ENCODE measurements at regions not wholly inside any gene's neighbourhood (a gene's known extent, or its start where the extent isn't known, plus 50 kb on each side); places are given as distances from the start of the nearest gene placed in this dataset.

GRCh38 chr12:60324746-60325145, 728.9 kb downstream of the SLC16A7 start:
- TF ChIP-seq CTCF (IDR thresholded peaks at IDR 0.05): no peak
- H3K9me3 ChIP-seq: no peaks in the 10 kb centered on the region

GRCh38 chr12:60333461-60333860, 737.6 kb downstream of the SLC16A7 start:
- TF ChIP-seq CTCF (IDR thresholded peaks at IDR 0.05): no peak
- Histone ChIP-seq H3K27me3 (no peaks in the 10 kb centered on the region), H3K9me3 (no peaks in the 10 kb centered on the region), H3K27ac (no peak overlapping the region), H3K36me3 (no peaks in the 10 kb centered on the region), H3K4me1 (ENCODE audit: control insufficient read depth in 1 of 2, insufficient read depth in 1 of 2, low read depth in 1 of 2, low read length in 1 of 2) (no peaks in the 10 kb centered on the region), H3K4me3 (ENCODE audit: low read depth in 1 of 2, low read length in 1 of 2) (no peak overlapping the region)

More at GRCh38 chr12:60324746-60325145, 728.9 kb downstream of the SLC16A7 start:
- Histone ChIP-seq H3K4me3 (ENCODE audit: low read depth in 1 of 2, low read length in 1 of 2) (no peak overlapping the region), H3K36me3 (no peaks in the 10 kb centered on the region), H3K27me3 (no peaks in the 10 kb centered on the region), H3K4me1 (ENCODE audit: control insufficient read depth in 1 of 2, insufficient read depth in 1 of 2, low read depth in 1 of 2, low read length in 1 of 2) (no peaks in the 10 kb centered on the region), H3K27ac (no peak overlapping the region)

- Histone ChIP-seq H3K27ac (no peak overlapping the region), H3K4me3 (ENCODE audit: low read depth in 1 of 2, low read length in 1 of 2) (no peak overlapping the region), H3K9me3 (no peaks in the 10 kb centered on the region), H3K36me3 (no peaks in the 10 kb centered on the region), H3K4me1 (ENCODE audit: control insufficient read depth in 1 of 2, insufficient read depth in 1 of 2, low read depth in 1 of 2, low read length in 1 of 2) (no peaks in the 10 kb centered on the region), H3K27me3 (no peaks in the 10 kb centered on the region)
- TF ChIP-seq CTCF (IDR thresholded peaks at IDR 0.05): no peak
These were observed 739.9 kb downstream of the SLC16A7 start for GRCh38 chr12:60335745-60336144.

- Histone ChIP-seq H3K9me3 (no peaks in the 10 kb centered on the region), H3K27ac (no peak overlapping the region), H3K4me3 (ENCODE audit: low read depth in 1 of 2, low read length in 1 of 2) (no peak overlapping the region), H3K36me3 (no peaks in the 10 kb centered on the region), H3K27me3 (no peaks in the 10 kb centered on the region), H3K4me1 (ENCODE audit: control insufficient read depth in 1 of 2, insufficient read depth in 1 of 2, low read depth in 1 of 2, low read length in 1 of 2) (no peaks in the 10 kb centered on the region)
- TF ChIP-seq CTCF (IDR thresholded peaks at IDR 0.05): no peak
These were observed 742.2 kb downstream of the SLC16A7 start for GRCh38 chr12:60337839-60338549.

- Histone ChIP-seq H3K27ac (no peak overlapping the region), H3K9me3 (no peaks in the 10 kb centered on the region), H3K4me1 (ENCODE audit: control insufficient read depth in 1 of 2, insufficient read depth in 1 of 2, low read depth in 1 of 2, low read length in 1 of 2) (no peaks in the 10 kb centered on the region), H3K36me3 (no peaks in the 10 kb centered on the region), H3K27me3 (no peaks in the 10 kb centered on the region), H3K4me3 (ENCODE audit: low read depth in 1 of 2, low read length in 1 of 2) (no peak overlapping the region)
- TF ChIP-seq CTCF (IDR thresholded peaks at IDR 0.05): no peak
These were observed 749.6 kb downstream of the SLC16A7 start for GRCh38 chr12:60345442-60345841.

Measured in neutrophil (primary cell).